Loucy (cell line): ENCODE measurements at regions not wholly inside any gene's neighbourhood (a gene's known extent, or its start where the extent isn't known, plus 50 kb on each side); places are given as distances from the start of the nearest gene placed in this dataset.

Experiments
- CTCF ChIP-seq: fragments of 200-600 bp; sonication (generic); conservative IDR thresholded peaks from 2 replicates; pipeline ENCODE4 v1.5.1; 2014; ENCODE audit warnings: mild to moderate bottlenecking, antibody characterized with exemption, low read length
- EZH2phosphoT487 ChIP-seq: fragments of 200-600 bp; IDR thresholded peaks from 2 replicates; pipeline ENCODE4 v1.6.1; 2018; ENCODE audit warnings: antibody characterized with exemption, mild to moderate bottlenecking, moderate library complexity, borderline replicate concordance

DNA sequence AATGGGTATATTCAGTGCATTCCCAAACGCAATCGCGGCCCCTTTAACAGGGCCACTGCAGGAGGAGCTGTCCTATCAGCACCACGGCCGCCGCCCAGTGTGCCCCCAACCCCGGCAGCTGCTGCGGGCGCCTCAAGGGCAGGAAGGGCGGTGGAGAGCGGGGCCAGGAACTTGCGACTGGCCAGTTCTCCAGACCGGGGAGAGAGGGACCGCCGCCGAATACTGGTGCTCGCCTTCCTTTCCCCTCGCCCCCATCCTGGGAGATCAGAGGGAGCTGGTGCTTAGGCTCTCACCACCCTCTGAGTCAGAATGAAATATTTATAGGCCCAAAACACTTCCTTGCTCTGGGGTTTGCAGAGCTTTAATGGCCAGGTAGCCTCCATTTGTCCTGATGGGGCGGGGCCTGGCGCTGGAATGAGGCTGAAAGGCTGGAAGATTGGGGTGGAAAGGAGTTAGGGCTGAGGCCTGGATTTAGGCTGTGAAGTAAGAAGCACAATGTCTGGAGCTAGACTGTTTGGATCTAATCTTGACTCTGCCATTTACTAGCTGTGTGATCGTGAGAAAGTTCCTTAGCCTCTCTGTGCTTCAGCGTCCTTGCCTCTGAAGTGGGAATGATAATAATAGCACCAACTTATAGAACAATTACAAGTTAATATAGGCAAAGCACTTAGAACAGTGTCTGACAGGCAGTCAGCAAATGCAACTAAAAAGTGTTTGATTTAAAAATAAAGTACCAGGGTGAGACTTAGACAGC, 75.5 kb downstream of the NAV1 start:
- TF ChIP-seq CTCF = no peak
- TF ChIP-seq EZH2phosphoT487 = no peak
